ENCODE measurements at regions not wholly inside any gene's neighbourhood (a gene's known extent, or its start where the extent isn't known, plus 50 kb on each side); places are given as distances from the start of the nearest gene placed in this dataset.
"Not testable (repeated sequence)": the region's sequence is repeated elsewhere in the genome, so short reads cannot be mapped to it uniquely, and the experiment has no call there.

GRCh38 chr11:42417691-42418090 lies 894.1 kb upstream of the API5 start:
- no peak for DNase-seq
- Mint-ChIP-seq H3K4me3 (no peak overlapping the region), H3K4me1 (peaks cover 5% of the 10 kb centered on the region), H3K27ac (no peak overlapping the region), H3K36me3 (no peaks in the 10 kb centered on the region), H3K27me3 (ENCODE audit: low read depth in 3 of 3) (no peaks in the 10 kb centered on the region), H3K9me3 (peaks cover 0 to 3% (median 0%) of the 10 kb centered on the region in 7 donors)
- Histone ChIP-seq H3K4me3 (replicated peaks in 1 of 3; ENCODE audit: low read depth in 2 of 3, low read length in 3 of 3) (no peak overlapping the region), H3K9ac (ENCODE audit: insufficient read depth, low read length, poor library complexity, severe bottlenecking) (no peak overlapping the region), H4K20me1 (ENCODE audit: insufficient read depth, low read length) (no peaks in the 10 kb centered on the region), H3K36me3 (replicated peaks in 1 of 2; ENCODE audit: control insufficient read depth in 1 of 2, insufficient read depth in 2 of 2, low read length in 2 of 2) (no peaks in the 10 kb centered on the region), H3K27ac (ENCODE audit: low read depth in 1 of 2, low read length in 2 of 2) (no peak overlapping the region), H3K4me1 (ENCODE audit: control insufficient read depth in 1 of 2, insufficient read depth in 2 of 2, low read length in 2 of 2) (no peaks in the 10 kb centered on the region), H3K27me3 (ENCODE audit: control insufficient read depth in 2 of 2, insufficient read depth in 2 of 2, low read length in 2 of 2) (no peaks in the 10 kb centered on the region), H3K79me2 (ENCODE audit: insufficient read depth, low read length) (no peaks in the 10 kb centered on the region), H3K4me2 (replicated peaks; ENCODE audit: extremely low read depth, low read length, poor library complexity, severe bottlenecking) (no peak overlapping the region), H3K9me3 (replicated peaks in 1 of 2; ENCODE audit: control insufficient read depth in 1 of 2, insufficient read depth in 1 of 2, low read length in 2 of 2) (no peaks in the 10 kb centered on the region), H2AFZ (ENCODE audit: insufficient read depth, low read depth, low read length, poor library complexity, severe bottlenecking) (no peak overlapping the region)
- TF ChIP-seq CTCF (IDR thresholded peaks at IDR 0.05), result no peak
- intact Hi-C loops (cut with micrococcal nuclease), result no loop called here

GRCh38 chr11:42422090-42422489 lies 889.7 kb upstream of the API5 start:
- no peaks in the 10 kb centered on the region for H3K4me1 Mint-ChIP-seq

GRCh38 chr11:42434911-42435310 lies 876.9 kb upstream of the API5 start:
- H3K27me3 ChIP-seq (ENCODE audit: control insufficient read depth in 2 of 2, insufficient read depth in 2 of 2, low read length in 2 of 2); DNase-seq; H3K4me3 ChIP-seq (replicated peaks in 1 of 3; ENCODE audit: low read depth in 2 of 3, low read length in 3 of 3); H3K79me2 ChIP-seq (ENCODE audit: insufficient read depth, low read length); H2AFZ ChIP-seq (ENCODE audit: insufficient read depth, low read depth, low read length, poor library complexity, severe bottlenecking); H3K27ac Mint-ChIP-seq; H3K4me2 ChIP-seq (replicated peaks; ENCODE audit: extremely low read depth, low read length, poor library complexity, severe bottlenecking); H3K36me3 ChIP-seq (replicated peaks in 1 of 2; ENCODE audit: control insufficient read depth in 1 of 2, insufficient read depth in 2 of 2, low read length in 2 of 2); H3K9ac ChIP-seq (ENCODE audit: insufficient read depth, low read length, poor library complexity, severe bottlenecking); H3K4me3 Mint-ChIP-seq; H3K9me3 Mint-ChIP-seq; intact Hi-C loops (cut with micrococcal nuclease); H3K9me3 ChIP-seq (replicated peaks in 1 of 2; ENCODE audit: control insufficient read depth in 1 of 2, insufficient read depth in 1 of 2, low read length in 2 of 2); H3K4me1 ChIP-seq (ENCODE audit: control insufficient read depth in 1 of 2, insufficient read depth in 2 of 2, low read length in 2 of 2); H3K4me1 Mint-ChIP-seq; H3K36me3 Mint-ChIP-seq; H3K27me3 Mint-ChIP-seq (ENCODE audit: low read depth in 3 of 3); H4K20me1 ChIP-seq (ENCODE audit: insufficient read depth, low read length); H3K27ac ChIP-seq (ENCODE audit: low read depth in 1 of 2, low read length in 2 of 2): not testable (repeated sequence)
- over 99% methylated on average over 15 of the region's 25 CpGs for WGBS (ENCODE audit: insufficient coverage)

More at GRCh38 chr11:42422090-42422489, 889.7 kb upstream of the API5 start:
- H2AFZ ChIP-seq (ENCODE audit: insufficient read depth, low read depth, low read length, poor library complexity, severe bottlenecking), result no peak overlapping the region
- no peaks in the 10 kb centered on the region for H3K36me3 ChIP-seq (replicated peaks in 1 of 2; ENCODE audit: control insufficient read depth in 1 of 2, insufficient read depth in 2 of 2, low read length in 2 of 2)
- no peaks in the 10 kb centered on the region for H3K27me3 ChIP-seq (ENCODE audit: control insufficient read depth in 2 of 2, insufficient read depth in 2 of 2, low read length in 2 of 2)
- TF ChIP-seq CTCF (IDR thresholded peaks at IDR 0.05), result no peak
- no peak for DNase-seq
- H3K4me3 Mint-ChIP-seq, result no peak overlapping the region
- intact Hi-C loops (cut with micrococcal nuclease), result no loop called here
- no peaks in the 10 kb centered on the region for H3K79me2 ChIP-seq (ENCODE audit: insufficient read depth, low read length)
- H3K27ac ChIP-seq (ENCODE audit: low read depth in 1 of 2, low read length in 2 of 2), result no peak overlapping the region
- H3K27ac Mint-ChIP-seq, result no peak overlapping the region
- H3K27me3 Mint-ChIP-seq (ENCODE audit: low read depth in 3 of 3), result no peaks in the 10 kb centered on the region
- H3K4me3 ChIP-seq (replicated peaks in 1 of 3; ENCODE audit: low read depth in 2 of 3, low read length in 3 of 3), result no peak overlapping the region
- no peaks in the 10 kb centered on the region for H4K20me1 ChIP-seq (ENCODE audit: insufficient read depth, low read length)
- H3K36me3 Mint-ChIP-seq, result no peaks in the 10 kb centered on the region
- WGBS (ENCODE audit: insufficient coverage), result 100% methylated on average over 1 of the region's 1 CpG
- no peak overlapping the region for H3K4me2 ChIP-seq (replicated peaks; ENCODE audit: extremely low read depth, low read length, poor library complexity, severe bottlenecking)
- H3K9ac ChIP-seq (ENCODE audit: insufficient read depth, low read length, poor library complexity, severe bottlenecking), result no peak overlapping the region
- no peaks in the 10 kb centered on the region for H3K4me1 ChIP-seq (ENCODE audit: control insufficient read depth in 1 of 2, insufficient read depth in 2 of 2, low read length in 2 of 2)
- no peaks in the 10 kb centered on the region for H3K9me3 ChIP-seq (replicated peaks in 1 of 2; ENCODE audit: control insufficient read depth in 1 of 2, insufficient read depth in 1 of 2, low read length in 2 of 2)
- peaks cover 0 to 3% (median 0%) of the 10 kb centered on the region in 7 donors for H3K9me3 Mint-ChIP-seq
